GM12872 (cell line): ENCODE measurements at regions not wholly inside any gene's neighbourhood (a gene's known extent, or its start where the extent isn't known, plus 50 kb on each side); places are given as distances from the start of the nearest gene placed in this dataset.

ENCODE experiments used
- CTCF ChIP-seq: IDR thresholded peaks from 3 replicates; pipeline ENCODE4 v1.5.1; 2011; ENCODE audit warnings: low read depth, mild to moderate bottlenecking, low read length, moderate library complexity; ENCODE audit not compliant: insufficient read depth

GRCh38 chr5:145010834-145011233 lies 824.3 kb downstream of the PRELID2 start:
- no peak for TF ChIP-seq CTCF

GRCh38 chr5:145008876-145009530 lies 826.1 kb downstream of the PRELID2 start:
- TF ChIP-seq CTCF, result no peak

- no peak for TF ChIP-seq CTCF
Observed at GRCh38 chr5:144983101-144983500, 812.4 kb downstream of the KCTD16 start.

- no peak for TF ChIP-seq CTCF
Observed at GRCh38 chr5:144979516-144980264, 809.0 kb downstream of the KCTD16 start.

GRCh38 chr5:144972317-144972716 lies 801.6 kb downstream of the KCTD16 start:
- TF ChIP-seq CTCF, result no peak

GRCh38 chr5:144971108-144971850 lies 800.6 kb downstream of the KCTD16 start:
- no peak for TF ChIP-seq CTCF

- no peak for TF ChIP-seq CTCF
Observed at GRCh38 chr5:144960296-144960695, 789.6 kb downstream of the KCTD16 start.
